Fibroblast of gingiva (primary cell): ENCODE measurements at regions not wholly inside any gene's neighbourhood (a gene's known extent, or its start where the extent isn't known, plus 50 kb on each side); places are given as distances from the start of the nearest gene placed in this dataset.
A peak's percentile ranks its signal among the peaks of the same experiment; 100 is the strongest.

ENCODE experiments used
- DNase-seq: peaks from one replicate; pipeline ENCODE4 v3.0.0-alpha.2; 2011; ENCODE audit warnings: low read depth

GRCh38 chr9:95756986-95757385, 118.5 kb upstream of the ERCC6L2 start:
- peak; percentile 90 for DNase-seq

- DNase-seq: no peak
Observed at GRCh38 chr9:95756101-95756500, 119.4 kb upstream of the ERCC6L2 start.

GRCh38 chr9:95755421-95755730, 120.1 kb upstream of the ERCC6L2 start:
- no peak for DNase-seq

- no peak for DNase-seq
Observed at GRCh38 chr9:95754533-95755420, 120.7 kb upstream of the ERCC6L2 start.

- DNase-seq: peak; percentile 31
Observed at GRCh38 chr9:95753762-95754465, 121.6 kb upstream of the ERCC6L2 start.

- no peak for DNase-seq
Observed at GRCh38 chr9:95752129-95752731, 123.3 kb upstream of the ERCC6L2 start.

GRCh38 chr9:95751520-95751790, 124.0 kb upstream of the ERCC6L2 start:
- DNase-seq: no peak

GRCh38 chr9:95750725-95751519, 124.6 kb upstream of the ERCC6L2 start:
- DNase-seq: no peak

DNA sequence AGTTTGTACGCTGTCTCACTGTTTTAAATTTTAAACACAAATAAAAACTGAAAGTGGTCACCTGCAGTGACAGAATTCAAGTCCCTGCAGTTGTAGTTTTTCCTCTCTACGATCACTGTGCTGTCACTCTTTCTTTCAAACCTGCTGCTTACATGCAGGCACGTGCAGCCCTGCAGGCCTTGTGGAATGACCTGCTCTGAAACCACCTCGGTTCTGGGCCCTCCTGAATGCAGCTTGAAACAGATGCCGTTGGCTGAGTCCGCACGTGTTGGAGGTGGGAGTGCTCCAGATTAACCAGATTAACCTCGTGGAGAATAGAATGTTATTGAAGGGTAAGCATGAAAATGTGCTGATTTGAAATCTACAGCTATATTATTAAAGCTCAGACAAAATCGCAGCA, 126.0 kb upstream of the ERCC6L2 start:
- no peak for DNase-seq

GRCh38 chr9:95746408-95747180, 128.9 kb upstream of the ERCC6L2 start:
- DNase-seq: no peak

- DNase-seq: no peak
Observed at GRCh38 chr9:95742821-95743220, 132.7 kb upstream of the ERCC6L2 start.

GRCh38 chr9:95741631-95742030, 133.9 kb upstream of the ERCC6L2 start:
- DNase-seq: no peak

DNA sequence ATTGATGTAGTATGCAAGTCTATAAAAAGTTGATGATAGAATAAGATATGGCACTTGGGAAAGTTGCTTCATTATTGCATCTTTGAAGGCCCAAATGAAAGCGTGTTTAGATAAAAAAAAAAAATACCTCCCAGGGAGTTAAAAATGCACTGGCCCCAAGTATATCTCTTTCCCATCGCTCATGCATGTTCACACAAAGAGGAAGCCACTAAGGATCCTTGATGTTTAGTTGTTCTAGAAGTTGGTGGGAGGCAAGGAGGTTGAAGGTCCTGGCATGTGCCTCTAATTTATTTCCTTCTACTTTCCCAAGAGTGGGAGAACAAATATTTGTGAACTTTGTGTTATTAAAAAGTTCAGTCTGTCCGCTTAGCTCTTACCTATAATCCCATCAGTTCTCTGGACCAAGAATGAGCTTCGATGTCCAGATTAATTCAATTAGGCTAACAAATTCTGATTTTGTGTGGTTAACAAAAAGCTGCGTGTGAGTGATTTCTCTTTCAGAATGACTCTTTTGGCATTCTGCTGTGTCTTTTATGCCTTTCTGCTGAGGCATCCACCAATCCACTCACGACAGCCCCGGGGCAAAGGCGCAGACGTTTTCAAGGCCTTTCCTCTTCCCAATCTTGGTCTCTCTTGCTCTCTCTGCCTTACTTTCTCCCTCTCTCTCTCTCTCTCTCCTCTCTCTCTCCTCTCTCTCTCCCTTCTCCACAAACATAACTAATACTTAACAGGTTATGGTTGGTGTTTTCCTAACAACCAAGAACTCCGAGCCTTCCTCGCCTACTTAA, 135.1 kb upstream of the ERCC6L2 start:
- DNase-seq: no peak

GRCh38 chr9:95738438-95738837, 137.1 kb upstream of the ERCC6L2 start:
- DNase-seq: no peak

- DNase-seq: no peak
Observed at GRCh38 chr9:95736891-95737522, 138.5 kb upstream of the ERCC6L2 start.

- no peak for DNase-seq
Observed at GRCh38 chr9:95736370-95736769, 139.1 kb upstream of the ERCC6L2 start.

GRCh38 chr9:95735701-95736100, 139.8 kb upstream of the ERCC6L2 start:
- DNase-seq: no peak

GRCh38 chr9:95733741-95734666, 141.5 kb upstream of the ERCC6L2 start:
- no peak for DNase-seq
